Panc1 (cell line): ENCODE measurements at regions not wholly inside any gene's neighbourhood (a gene's known extent, or its start where the extent isn't known, plus 50 kb on each side); places are given as distances from the start of the nearest gene placed in this dataset.

Experiments used
- ATAC-seq: fragments of 200-7000 bp; cut with Tn5 transposase; 2 replicates; pipeline ENCODE4 v1.9.1; 2020; ENCODE audit warnings: mild to moderate bottlenecking, moderate library complexity
- BruUV-seq: library from RNA; stranded (reverse); fragments of 400-500 nt; replicated peaks from 2 replicates; lab custom pipeline; 2021; lab: Mats Ljungman, UMichigan
- CTCF ChIA-PET: fragments of 300-600 bp; sonication (Branson Sonifier 250); formaldehyde crosslinking; loops from one replicate; lab custom pipeline; 2022; ENCODE audit warnings: antibody characterized with exemption; lab: Charles Lee
- POLR2A ChIA-PET: fragments of 300-600 bp; sonication (Branson Sonifier 250); formaldehyde crosslinking; loops from one replicate; lab custom pipeline; 2022; ENCODE audit warnings: antibody characterized with exemption; lab: Charles Lee
- DNase-seq: peaks from one replicate; pipeline ENCODE4 v3.0.0-alpha.2; 2010; ENCODE audit warnings: low read depth, low spot score
- H3K27ac ChIP-seq: 2 replicates; pipeline ENCODE4 v1.5.1; 2011; ENCODE audit warnings: mild to moderate bottlenecking, low read length, inconsistent platforms
- H3K27me3 ChIP-seq: fragments of 200-500 bp; sonication (Bioruptor generic); 2 replicates; pipeline ENCODE4 v1.6.0; 2014; ENCODE audit warnings: low read length, inconsistent platforms; ENCODE audit not compliant: control insufficient read depth, insufficient read depth
- H3K36me3 ChIP-seq: fragments of 200-500 bp; sonication (Bioruptor generic); 2 replicates; pipeline ENCODE4 v1.5.1; 2014; ENCODE audit warnings: inconsistent platforms, mild to moderate bottlenecking, low read length, moderate library complexity; ENCODE audit not compliant: control insufficient read depth, insufficient read depth
- H3K4me1 ChIP-seq: 2 replicates; pipeline ENCODE4 v1.5.1; 2011; ENCODE audit warnings: inconsistent platforms, mild to moderate bottlenecking, low read length, moderate library complexity; ENCODE audit not compliant: control insufficient read depth, insufficient read depth
- H3K4me3 ChIP-seq, 2 experiments: 2 replicates each; pipeline ENCODE4 v1.5.1; 2011 to 2012; ENCODE audit warnings: low read depth in 2 of 2, low read length in 2 of 2, mild to moderate bottlenecking in 2 of 2, inconsistent platforms in 1 of 2, moderate library complexity in 1 of 2
- H3K9me3 ChIP-seq: fragments of 200-500 bp; sonication (Bioruptor generic); 2 replicates; pipeline ENCODE4 v1.5.1; 2014; ENCODE audit warnings: low read depth, mild to moderate bottlenecking, inconsistent platforms, low read length, moderate library complexity; ENCODE audit not compliant: control insufficient read depth, insufficient read depth
- POLR2AphosphoS5 ChIP-seq: IDR thresholded peaks from 2 replicates; pipeline ENCODE4 v1.6.1; 2012; ENCODE audit warnings: mild to moderate bottlenecking, low read depth, low read length, moderate library complexity
- SIN3A ChIP-seq: IDR thresholded peaks from 2 replicates; pipeline ENCODE4 v1.6.1; 2012; ENCODE audit warnings: low read depth, mild to moderate bottlenecking, low read length, moderate library complexity, borderline replicate concordance; ENCODE audit not compliant: insufficient read depth
- TCF7L2 ChIP-seq: IDR thresholded peaks from 2 replicates; pipeline ENCODE4 v1.6.1; 2011; ENCODE audit warnings: mild to moderate bottlenecking, low read depth, low read length, inconsistent platforms
- in situ Hi-C: cut with HindIII; loops from 2 replicates; pipeline ENCODE4 v1.10.0; 2016; ENCODE audit warnings: low sequenced_read_pairs, low pct_unique_long_range_greater_than_20kb
- intact Hi-C: fragments of 100-400 bp; cut with micrococcal nuclease; formaldehyde crosslinking; loops from one replicate; pipeline ENCODE4 v1.10.0; 2022; ENCODE audit not compliant: unreplicated experiment
- TF ChIP-seq, protein P1 (sequence below), 2 experiments: IDR thresholded peaks; 2 replicates each; pipeline ENCODE4 v1.6.1; 2011 to 2012; ENCODE audit warnings: low read depth in 2 of 2, control low read depth in 1 of 2, low read length in 1 of 2, mild to moderate bottlenecking in 1 of 2, moderate library complexity in 1 of 2; ENCODE audit not compliant: insufficient read depth in 1 of 2
- TF ChIP-seq, protein P2 (sequence below): fragments of 450-650 bp; IDR thresholded peaks from 2 replicates; pipeline ENCODE4 v1.5.1; 2017; ENCODE audit warnings: mild to moderate bottlenecking

DNA sequence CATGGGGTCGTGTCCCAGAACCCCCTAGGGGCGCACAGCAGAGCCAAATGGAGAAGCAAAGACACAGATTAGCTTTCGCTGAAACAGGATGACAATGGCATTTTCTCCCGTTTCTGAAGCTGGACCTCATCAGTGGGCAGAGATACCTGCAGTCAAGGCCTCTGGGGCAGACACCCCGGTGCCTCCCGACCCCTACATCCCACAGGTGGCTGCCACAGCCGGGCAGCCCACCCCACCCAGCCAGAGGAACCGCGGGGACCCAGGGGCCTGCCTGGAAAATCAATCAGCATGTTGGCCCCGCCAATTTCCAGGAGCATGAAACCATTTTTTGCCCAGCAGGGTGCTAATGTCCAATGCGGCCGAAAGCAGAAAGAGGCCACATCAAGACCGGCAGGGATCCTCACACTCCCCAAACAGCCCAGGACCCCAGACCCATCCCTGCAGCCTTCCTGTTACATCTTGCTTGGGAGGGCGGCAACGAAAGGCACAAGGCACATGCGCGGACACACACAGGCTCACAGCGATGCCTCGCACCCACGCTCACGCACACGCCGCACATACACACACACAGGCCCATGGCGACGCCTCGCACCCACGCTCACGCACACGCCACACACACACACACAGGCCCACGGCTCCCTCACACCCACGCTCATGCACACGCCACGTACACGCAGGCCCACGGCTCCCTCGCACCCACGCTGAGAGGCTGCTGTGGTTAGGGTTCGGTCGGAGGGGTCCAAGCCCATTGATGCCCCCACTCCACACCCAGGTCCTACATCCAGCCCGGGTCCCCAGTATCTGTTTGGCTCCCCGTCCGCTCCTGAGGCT is 130.6 kb upstream of the NKX1-1 start:
- Histone ChIP-seq H3K27ac (no peak overlapping the region), H3K4me1 (no peaks in the 10 kb centered on the region), H3K36me3 (no peaks in the 10 kb centered on the region), H3K9me3 (no peaks in the 10 kb centered on the region), H3K27me3 (no peaks in the 10 kb centered on the region), H3K4me3 (no peak overlapping the region)
- TF ChIP-seq, protein P1, sequence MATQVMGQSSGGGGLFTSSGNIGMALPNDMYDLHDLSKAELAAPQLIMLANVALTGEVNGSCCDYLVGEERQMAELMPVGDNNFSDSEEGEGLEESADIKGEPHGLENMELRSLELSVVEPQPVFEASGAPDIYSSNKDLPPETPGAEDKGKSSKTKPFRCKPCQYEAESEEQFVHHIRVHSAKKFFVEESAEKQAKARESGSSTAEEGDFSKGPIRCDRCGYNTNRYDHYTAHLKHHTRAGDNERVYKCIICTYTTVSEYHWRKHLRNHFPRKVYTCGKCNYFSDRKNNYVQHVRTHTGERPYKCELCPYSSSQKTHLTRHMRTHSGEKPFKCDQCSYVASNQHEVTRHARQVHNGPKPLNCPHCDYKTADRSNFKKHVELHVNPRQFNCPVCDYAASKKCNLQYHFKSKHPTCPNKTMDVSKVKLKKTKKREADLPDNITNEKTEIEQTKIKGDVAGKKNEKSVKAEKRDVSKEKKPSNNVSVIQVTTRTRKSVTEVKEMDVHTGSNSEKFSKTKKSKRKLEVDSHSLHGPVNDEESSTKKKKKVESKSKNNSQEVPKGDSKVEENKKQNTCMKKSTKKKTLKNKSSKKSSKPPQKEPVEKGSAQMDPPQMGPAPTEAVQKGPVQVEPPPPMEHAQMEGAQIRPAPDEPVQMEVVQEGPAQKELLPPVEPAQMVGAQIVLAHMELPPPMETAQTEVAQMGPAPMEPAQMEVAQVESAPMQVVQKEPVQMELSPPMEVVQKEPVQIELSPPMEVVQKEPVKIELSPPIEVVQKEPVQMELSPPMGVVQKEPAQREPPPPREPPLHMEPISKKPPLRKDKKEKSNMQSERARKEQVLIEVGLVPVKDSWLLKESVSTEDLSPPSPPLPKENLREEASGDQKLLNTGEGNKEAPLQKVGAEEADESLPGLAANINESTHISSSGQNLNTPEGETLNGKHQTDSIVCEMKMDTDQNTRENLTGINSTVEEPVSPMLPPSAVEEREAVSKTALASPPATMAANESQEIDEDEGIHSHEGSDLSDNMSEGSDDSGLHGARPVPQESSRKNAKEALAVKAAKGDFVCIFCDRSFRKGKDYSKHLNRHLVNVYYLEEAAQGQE (IDR thresholded peaks at IDR 0.05; ENCODE audit: insufficient read depth in 1 of 2, low read depth in 2 of 2, low read length in 1 of 2) = no peak
- TF ChIP-seq SIN3A (no peak), TCF7L2 (no peak), POLR2AphosphoS5 (no peak)
- TF ChIP-seq, protein P2, sequence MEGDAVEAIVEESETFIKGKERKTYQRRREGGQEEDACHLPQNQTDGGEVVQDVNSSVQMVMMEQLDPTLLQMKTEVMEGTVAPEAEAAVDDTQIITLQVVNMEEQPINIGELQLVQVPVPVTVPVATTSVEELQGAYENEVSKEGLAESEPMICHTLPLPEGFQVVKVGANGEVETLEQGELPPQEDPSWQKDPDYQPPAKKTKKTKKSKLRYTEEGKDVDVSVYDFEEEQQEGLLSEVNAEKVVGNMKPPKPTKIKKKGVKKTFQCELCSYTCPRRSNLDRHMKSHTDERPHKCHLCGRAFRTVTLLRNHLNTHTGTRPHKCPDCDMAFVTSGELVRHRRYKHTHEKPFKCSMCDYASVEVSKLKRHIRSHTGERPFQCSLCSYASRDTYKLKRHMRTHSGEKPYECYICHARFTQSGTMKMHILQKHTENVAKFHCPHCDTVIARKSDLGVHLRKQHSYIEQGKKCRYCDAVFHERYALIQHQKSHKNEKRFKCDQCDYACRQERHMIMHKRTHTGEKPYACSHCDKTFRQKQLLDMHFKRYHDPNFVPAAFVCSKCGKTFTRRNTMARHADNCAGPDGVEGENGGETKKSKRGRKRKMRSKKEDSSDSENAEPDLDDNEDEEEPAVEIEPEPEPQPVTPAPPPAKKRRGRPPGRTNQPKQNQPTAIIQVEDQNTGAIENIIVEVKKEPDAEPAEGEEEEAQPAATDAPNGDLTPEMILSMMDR = no peak
- no peak for ATAC-seq
- no TSS peak for BruUV-seq
- intact Hi-C loops (no loop called here), in situ Hi-C loops (no loop called here)
- DNase-seq = no peak
- ChIA-PET POLR2A (no interaction called here), CTCF (no interaction called here)

DNA sequence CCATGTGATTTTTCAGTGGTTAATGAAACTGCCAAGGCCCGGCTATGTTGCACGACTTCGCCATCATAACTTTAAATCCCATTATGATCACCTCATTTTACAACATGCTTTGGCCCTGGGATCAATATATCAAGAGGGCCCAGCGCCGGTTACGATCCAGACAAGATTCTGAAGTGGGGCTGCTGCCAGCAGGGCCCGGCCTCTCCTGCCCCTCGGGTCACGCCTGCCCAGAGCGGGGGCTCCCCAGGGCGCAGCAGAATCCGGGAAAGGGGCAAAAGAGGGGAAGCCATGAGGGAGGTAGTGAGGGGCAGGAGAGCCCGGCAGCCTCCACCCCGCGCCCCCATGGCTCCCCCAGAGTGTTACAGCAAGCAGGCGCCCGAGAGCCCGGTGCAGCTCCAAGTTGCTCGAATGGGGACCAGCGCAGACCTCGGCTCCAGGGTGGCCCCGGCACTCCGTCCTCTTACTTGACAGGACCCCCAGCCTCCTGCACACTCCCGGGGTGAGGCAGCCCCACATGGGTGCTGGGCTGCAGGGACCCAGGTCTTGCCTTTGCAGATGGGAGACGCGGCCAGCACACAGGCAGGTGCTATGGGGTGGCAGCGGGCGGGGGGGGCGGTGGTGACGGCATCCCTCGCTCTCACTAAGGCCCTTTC is 129.8 kb upstream of the NKX1-1 start:
- BruUV-seq = no TSS peak
- H3K4me1 ChIP-seq = no peaks in the 10 kb centered on the region
- H3K27me3 ChIP-seq = no peaks in the 10 kb centered on the region
- no peaks in the 10 kb centered on the region for H3K36me3 ChIP-seq
- no peak for TF ChIP-seq SIN3A
- TF ChIP-seq, protein P1 (IDR thresholded peaks at IDR 0.05; ENCODE audit: insufficient read depth in 1 of 2, low read depth in 2 of 2, low read length in 1 of 2) = no peak
- no peak for TF ChIP-seq POLR2AphosphoS5
- no peak for TF ChIP-seq TCF7L2
- TF ChIP-seq, protein P2 = no peak
- H3K4me3 ChIP-seq = no peak overlapping the region
- intact Hi-C loops = no loop called here
- ChIA-PET CTCF (no interaction called here), POLR2A (no interaction called here)
- H3K27ac ChIP-seq = no peak overlapping the region
- no peaks in the 10 kb centered on the region for H3K9me3 ChIP-seq
- in situ Hi-C loops = no loop called here
- ATAC-seq (no peak), DNase-seq (no peak)
